HG03571 (cell line): ENCODE measurements at regions not wholly inside any gene's neighbourhood (a gene's known extent, or its start where the extent isn't known, plus 50 kb on each side); places are given as distances from the start of the nearest gene placed in this dataset.

Source experiments
- ATAC-seq: cut with Tn5 transposase; IDR thresholded peaks from one replicate; pipeline ENCODE4 v1.9.1; 2021; ENCODE audit not compliant: unreplicated experiment

DNA sequence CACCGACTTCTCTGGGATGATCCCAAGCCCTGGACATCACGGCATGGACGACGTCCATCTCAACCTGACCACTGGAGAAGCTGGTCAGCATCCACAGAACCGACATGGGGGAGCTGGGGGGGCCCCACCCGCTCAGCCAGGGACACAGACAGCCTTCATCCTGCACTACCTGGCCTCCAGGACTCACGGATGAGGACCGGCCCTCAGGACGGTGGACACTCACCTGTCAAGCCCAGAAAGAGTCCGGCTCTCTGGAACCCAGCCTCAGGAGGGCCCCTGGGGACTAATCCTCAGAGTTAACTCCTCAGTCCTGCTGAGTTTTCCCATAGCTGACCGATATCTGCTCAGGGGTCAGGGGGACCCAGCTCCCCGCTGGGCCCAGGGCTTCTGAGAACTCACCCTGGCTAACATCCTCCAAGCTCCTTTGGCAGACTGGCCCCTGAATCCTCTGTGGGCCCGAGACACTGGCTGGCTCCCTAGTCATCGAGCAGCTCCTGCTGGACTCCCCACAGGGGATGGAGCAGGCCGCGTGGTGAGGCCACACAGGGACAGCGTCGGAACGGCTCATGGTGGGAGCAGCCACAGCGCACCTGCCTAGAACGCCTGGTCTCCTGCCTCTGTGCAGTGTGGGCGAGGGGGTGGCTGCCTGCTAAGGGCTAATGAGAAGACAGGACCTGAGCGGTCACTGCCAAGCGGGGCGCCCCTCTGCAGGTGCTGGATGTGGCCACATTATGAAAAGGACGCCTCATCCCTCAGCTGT, 649.2 kb downstream of the BRD1 start:
- no peak for ATAC-seq

DNA sequence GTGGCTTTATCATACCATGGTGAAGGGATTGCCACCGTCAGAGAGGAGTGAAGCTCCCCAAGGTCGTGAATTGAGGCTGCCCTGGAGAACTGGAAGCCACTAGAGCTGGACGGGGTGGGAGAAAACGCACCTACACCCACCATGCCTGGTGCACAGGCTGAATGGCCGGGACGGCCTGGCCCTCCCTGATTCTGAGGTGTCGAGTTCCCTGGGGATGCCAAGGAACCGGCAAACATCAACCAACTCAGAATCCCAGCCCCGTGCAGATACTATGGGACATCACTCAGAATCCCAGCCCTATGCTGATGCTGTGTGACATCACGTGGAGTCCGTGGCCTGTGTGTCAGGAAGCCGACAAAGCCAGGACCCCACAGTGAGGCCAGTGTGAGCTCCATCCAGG, 650.0 kb downstream of the BRD1 start:
- ATAC-seq: no peak

DNA sequence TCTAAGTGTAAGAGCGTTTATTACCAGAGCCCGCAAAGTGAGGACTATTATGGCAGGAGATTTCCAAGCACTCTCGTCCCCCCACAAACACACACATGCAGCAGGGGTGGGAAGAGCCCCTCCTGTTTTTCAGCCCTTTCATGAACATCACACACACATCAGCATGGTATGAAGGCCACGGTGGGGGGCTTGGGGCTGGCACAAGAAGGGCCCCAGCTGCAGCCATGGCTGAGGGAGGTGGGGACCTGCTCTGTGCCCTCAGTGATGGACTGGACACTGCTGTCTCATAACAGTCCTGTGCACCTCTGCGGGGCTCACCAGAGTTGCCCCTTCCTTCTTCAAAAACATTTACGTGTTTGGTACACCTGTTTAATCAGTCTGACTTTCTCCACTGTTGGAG, 650.7 kb downstream of the BRD1 start:
- ATAC-seq: no peak

DNA sequence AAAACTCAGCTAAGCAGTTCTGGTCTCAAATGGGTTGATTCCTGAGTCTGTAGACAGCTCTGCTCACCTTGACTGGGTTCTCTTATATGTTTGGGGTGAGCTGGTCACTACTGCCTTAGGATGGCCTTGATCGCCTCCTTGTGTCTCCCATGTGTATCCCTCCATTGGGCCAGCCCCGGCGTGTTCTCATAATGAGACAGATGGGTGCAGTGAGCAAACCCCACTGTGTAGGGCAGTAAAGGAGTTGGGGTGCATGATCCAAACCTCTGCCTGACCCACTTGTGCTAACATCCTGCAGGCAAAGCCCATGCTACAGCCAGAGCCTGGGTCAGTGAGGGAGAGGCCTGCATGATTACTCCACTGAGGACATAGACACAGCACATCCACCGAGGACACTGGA, 657.6 kb downstream of the BRD1 start:
- ATAC-seq: no peak

DNA sequence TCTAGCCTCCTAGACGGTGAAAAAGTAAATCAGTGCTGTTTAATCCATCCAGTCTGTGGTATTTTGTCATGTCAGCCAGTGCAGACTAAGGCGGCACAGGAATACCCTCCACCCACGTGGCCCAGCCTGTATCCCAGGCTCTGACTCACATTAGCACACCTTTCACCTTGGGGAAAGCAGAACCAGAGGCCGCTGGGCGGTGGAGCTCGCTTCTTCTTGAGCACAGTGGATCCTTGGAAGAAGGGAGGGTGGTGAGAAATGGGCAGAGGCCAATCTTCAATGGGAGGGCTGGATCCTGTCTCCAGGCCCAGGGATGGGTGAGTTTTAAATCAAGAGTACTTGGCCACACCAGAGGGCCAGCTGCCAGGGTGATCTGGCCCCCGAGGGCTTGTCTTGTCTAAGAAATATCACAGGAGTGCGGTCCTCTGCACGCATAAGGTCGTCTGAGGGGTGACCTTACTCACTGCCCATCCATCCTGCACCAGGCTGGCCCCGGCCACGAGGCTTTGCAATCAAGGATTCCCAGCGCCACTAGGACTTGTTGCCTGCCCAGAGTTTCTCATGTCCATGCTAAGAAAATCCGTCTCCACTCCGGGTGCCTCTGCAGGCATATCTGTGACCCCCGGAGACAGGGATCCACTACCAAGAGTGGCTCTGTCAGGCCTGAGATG, 658.5 kb downstream of the BRD1 start:
- no peak for ATAC-seq

DNA sequence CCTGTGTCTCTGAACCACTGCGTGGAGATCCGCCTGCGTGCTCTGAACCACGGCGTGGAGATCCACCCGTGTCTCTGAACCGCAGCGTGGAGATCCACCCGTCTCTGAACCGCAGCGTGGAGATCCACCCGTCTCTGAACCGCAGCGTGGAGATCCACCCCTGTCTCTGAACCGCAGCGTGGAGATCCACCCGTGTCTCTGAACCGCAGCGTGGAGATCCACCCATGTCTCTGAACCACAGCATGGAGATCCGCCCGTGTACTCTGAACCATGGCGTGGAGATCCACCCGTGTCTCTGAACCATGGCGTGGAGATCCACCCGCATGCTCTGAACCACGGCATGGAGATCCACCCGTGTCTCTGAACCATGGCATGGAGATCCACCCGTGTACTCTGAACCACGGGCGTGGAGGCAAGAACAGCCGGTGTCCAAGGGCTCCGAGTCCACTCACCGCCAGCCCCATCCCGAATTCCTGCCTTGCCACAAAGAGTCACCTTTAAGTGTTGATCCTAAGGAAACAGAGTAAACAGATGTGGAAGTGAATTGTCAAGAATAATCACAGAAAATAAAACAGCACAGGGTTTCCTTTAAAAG, 659.4 kb downstream of the BRD1 start:
- ATAC-seq: no peak

DNA sequence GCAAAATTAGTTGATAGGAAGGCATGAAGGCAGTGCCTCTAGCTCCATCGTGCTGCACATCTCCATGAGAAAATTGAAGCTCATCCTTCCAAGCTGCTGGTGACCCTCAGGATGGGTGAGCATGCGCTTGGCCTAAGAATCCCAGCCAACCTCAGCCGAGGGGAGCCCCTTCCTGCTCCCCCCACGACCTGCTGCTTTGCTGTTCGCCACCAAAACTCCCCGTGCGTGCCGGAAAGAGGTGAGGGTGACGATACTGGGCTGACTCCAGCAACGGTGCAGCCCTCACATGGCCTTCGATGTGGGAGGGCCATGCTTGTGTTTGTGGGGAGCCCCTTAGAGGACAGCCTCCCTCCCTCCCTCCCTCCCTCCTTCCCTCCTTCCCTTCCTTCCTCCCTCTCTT, 660.9 kb downstream of the BRD1 start:
- ATAC-seq: no peak

DNA sequence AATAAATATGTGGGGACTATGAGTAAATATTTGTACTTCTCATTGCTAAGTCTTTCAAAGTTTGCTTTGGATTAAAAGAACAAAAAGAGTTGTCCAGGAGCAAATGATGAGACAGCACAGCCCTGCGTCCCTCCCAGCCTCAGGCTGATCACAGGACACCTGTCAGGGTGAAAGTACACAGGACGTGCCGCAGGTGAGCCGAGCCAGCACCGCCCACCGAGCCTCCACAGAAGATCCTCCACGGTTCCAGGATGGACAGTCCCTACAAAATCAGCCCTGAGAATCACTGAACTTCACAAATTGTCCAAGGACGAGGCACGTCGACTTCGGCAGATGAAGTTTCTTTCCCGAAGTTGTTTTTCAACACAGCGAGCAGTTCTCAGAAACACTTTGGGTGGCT, 661.5 kb downstream of the BRD1 start:
- no peak for ATAC-seq

DNA sequence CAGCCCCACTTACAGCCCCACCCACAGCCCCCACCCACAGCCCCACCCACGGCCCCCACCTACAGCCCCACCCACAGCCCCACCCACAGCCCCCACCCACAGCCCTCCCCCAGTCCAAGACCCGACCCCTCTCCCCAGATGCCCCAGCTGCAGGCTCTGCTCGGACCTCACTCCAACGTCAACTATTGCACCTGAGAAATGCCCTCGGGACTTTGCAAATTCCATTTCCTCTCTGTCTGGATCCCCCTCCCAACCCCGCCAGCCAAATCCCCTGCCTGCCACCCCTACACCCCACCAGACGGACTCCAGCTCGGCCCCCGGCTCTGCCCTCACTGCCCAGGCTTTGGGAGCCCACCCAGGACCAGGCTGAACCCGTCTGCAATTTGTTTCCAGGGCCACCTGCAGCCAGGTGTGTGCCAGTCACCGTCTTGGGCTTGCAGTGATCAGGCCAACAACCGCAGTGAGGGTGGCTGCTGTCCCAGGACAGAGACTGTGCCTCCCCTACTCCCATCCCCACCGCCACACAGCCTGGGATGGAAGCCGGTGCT, 662.8 kb downstream of the BRD1 start:
- no peak for ATAC-seq

DNA sequence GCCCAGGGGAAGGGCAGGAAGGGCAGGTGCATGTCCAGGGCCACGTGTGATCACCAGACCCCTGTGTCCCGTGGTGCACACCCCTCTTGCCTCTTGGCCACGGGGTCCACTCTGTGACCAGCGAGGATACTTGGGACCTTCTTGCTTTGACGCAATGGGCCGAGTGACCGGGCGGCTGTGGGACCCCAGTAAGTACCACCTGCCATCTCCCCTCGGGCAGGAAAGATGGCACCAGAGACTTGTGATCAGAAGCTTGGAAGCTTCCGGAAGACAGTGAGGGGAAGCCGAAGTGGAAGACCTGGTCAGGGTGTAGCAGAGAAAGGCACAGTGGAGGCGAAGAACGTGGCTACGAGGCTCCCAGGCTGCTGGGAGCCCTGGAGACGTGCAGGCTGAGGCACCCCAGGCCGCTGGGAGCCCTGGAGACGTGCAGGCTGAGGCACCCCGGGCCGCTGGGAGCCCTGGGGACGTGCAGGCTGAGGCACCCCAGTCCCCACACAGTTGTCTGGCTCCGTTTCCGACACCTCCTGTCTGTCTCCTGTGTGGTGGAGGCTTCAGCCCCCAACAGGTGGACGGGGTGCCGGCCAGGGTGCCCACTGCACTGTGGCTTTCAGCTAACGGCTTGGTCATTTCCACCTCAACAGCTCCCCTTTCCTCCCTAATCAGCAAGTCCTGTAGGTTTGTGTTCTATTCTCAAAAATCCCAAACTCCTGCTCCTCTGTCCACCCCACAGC, 663.5 kb downstream of the BRD1 start:
- no peak for ATAC-seq

DNA sequence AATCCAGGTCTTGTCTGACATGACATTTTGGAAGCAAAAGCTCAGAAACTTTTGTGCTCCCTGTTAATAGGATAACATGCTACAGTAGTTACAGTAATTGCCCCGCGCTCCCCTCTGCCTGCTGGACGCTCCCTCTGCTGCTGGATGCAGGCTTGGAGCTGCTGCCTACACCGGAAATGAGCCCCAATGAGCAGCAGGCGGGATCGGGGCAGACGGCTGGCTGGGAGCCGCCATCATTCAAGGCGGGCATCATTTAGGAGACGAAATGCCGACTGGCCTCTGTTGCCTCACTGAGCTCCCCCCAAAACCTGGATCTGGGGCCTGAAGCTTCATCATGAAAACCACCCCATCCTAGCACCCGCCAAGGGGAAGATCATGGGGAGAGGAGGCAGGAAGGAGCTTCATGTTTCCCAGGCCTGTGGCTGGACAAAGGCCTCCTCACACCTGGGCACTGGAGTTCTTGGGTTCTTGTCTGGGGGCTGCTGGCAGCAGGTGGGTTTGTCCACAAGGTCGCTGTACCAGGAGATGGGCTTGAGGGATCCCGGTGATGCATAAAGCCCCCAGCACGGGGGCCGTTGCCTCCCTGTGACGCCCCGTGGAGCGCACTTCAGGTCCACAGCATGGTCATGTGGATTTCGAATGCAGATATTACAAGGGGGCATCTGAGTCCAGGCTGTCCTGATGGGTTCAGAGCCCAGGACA, 664.3 kb downstream of the BRD1 start:
- no peak for ATAC-seq

DNA sequence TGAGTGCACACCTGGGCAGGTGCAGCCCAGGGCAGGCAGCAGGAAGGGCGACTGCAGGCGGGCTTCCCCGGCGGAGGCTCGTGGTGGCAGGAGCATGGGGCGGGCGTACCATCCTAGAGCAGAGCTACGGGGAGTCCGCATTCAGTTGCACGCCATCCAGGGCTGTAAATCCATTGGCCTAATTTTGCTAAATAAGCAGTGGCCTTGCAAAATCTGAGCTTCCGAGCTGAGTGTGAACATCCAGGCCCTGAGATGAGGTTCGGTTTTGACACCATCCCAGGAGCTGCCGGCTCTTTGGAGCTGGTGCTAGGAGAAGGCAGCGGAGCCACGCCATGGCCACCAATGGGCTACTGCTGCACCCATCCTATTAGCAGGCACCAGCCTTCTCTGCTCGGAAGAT, 664.8 kb downstream of the BRD1 start:
- no peak for ATAC-seq

DNA sequence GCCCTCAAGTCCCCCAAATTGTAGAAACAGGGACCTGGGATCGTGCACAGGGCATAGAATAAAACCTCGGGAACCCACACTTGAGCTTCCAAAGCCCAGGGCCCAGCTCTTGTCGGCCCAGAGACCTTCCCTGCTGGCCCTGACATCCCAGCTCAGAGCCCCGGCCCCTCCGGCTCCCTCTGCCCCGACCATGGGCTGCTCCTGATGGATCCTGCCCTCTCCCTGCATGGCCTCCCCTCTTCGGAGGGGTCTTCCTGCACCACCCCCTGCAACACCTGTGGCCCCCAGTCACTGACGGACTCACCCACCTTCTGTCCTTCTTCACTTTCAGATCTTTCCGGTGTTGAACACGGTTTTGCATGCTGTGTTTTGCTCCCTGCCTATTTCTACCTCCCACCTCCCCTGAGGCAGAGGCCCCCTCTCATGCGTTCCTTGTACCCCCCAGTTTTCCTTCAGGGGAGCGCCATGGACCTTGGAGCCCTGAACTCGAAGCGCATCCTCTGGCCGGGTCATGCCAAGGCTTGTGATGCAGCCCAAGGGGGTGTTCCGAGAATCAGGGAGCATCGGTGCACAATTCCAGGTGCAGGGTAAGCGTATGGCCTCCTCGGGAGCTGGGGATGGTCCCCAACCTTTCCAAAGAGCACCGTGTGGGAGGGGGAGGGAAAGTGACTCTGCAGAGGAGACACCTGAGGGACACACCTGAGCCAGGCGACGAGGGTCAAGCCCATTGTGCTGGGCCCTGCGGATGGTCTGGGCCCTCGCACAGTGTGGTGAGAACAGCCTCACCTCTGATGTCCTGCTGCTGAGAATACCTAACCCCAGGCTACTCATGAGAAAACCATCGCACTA, 666.4 kb downstream of the BRD1 start:
- no peak for ATAC-seq

DNA sequence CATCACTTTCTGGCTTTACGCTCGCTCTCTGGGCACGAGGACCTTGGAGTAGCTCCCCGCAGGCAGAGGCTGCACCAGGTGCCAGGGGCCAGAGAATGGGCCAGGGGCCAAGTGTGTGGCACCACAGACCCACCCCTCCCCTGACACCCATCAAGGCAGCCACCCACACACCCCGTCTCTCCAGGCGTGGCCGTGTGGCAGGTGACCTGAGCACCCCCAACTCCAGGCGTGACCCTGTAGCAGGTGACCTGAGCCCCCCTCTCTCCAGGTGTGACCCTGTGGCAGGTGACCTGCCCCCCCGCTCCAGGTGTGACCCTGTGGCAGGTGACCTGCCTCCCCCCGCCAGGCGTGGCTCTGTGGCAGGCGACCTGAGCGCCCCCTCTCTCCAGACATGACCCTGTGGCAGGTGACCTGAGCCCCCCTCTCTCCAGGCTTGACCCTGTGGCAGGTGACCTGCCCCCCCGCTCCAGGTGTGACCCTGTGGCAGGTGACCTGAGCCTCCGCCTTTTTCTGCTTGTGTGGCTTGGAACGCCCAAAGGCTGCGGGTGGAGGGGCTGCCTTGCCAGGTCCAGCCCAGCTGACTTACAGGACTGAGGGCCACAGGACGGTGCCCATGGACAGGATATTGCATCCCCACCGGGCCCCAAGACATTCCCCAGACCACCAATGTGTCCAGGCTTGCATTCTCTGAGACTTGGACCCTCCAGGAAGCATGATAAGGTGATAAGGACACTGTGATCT, 667.2 kb downstream of the BRD1 start:
- ATAC-seq: no peak

DNA sequence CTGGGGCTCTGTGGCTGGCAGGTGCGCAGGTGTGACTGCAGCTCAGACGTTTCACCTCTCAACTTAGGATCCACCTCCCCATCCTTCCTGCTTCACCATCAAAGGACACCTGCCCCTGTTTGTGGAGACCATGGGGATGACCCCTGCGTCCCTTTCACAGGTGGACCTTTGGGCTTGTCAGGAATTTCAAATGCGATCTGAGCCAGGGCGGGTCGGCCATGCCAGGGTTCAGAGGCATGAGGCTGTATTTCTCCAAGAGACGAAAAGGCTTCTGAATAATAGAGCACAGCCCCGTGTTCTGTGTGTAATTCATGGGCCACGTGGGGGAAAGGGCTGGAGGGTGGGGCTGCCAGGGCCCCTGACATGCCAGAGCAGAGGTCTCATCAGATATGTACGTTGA, 668.0 kb downstream of the BRD1 start:
- no peak for ATAC-seq

DNA sequence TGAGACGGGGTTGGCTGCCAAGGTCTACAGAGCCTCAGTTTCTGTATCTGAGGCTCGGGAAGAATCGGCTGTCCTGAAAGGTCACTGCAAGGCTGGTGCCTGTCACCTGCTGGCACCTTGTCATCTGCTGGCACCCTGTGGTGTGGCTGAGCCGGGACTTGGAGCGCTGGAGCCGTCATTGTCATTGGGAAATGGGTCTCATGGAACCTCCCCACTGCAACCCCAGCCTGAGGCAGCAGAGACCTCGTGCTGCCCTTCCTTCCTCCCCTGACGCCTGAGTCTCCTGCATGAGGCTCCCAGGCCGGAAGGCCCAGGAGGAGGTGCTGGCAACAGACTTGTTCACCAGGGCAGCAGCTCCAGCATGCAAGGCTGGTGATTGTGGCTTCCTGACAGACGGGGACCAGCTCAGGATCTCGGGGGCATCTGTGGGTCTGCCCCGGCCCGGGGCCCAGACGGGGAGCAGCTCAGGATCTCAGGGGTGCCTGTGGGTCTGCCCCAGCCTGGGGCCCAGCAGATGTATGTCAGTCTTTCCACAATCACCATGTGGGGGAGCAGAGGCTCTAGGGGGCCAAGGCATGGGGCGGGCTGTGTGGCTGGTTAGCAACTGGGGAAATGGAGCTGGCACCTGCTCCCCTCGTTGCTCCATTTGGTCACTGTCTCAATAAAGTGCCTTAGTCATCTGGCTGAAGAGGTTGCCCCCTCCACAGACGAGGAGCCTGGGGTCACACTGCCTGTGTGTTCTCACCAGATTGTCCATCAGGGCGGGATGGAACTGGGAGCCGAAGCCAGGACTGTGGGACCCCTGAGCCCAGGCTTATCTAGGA, 668.7 kb downstream of the BRD1 start:
- ATAC-seq: no peak

DNA sequence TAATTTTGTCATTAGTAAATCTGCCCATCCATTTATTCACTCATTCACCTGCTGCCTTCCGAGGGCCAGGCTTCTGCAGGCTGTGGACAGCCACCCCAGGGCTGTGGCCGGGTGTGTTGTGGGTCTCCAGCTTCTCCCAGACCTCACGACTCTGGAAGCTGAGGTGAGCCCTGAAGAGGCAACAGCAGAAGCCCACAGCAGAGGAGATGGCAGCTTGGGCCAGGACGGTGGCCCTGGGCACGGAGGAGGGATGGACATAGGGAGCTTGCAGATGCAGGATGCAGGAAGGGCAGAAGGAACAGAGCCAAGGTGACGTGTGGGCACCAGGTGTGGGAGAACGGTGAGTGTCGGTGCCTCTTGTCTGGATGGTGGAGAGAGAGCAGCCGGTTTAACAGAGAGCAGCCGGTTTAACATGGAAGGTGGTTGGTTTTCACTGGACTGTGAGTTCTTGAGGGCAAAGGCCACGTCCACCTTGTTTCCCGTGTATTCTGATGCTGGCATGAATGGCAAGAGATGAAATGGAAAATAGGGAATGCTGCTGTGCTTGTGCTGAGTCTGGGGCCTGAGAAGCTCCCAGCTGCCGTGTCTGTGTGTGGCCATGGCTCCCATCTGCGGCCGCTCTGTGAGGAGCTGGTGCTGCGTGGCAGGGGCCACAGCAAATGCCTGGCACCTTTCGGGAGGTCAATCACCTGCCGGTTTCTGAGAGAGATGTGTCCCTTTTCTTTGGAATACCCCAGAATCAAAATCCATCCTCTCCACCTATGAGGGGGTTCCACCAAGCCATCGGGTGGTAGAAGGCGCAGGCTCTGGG, 669.9 kb downstream of the BRD1 start:
- no peak for ATAC-seq
